Brain microvascular endothelial cell (primary cell): ENCODE measurements at regions not wholly inside any gene's neighbourhood (a gene's known extent, or its start where the extent isn't known, plus 50 kb on each side); places are given as distances from the start of the nearest gene placed in this dataset.

Experiments used
- DNase-seq: peaks from one replicate; pipeline ENCODE4 v3.0.0-alpha.2; 2020
- H3K27ac ChIP-seq: fragments of 250-450 bp; sonication (Bioruptor Pico); 2 replicates; pipeline ENCODE4 v1.5.1; 2020; ENCODE audit warnings: mild to moderate bottlenecking, moderate library complexity
- H3K27me3 ChIP-seq: fragments of 250-450 bp; sonication (Bioruptor Pico); replicated peaks from 2 replicates; pipeline ENCODE4 v1.5.1; 2020; ENCODE audit warnings: mild to moderate bottlenecking
- H3K36me3 ChIP-seq: fragments of 250-450 bp; sonication (Bioruptor Pico); replicated peaks from 2 replicates; pipeline ENCODE4 v1.5.1; 2020; ENCODE audit warnings: mild to moderate bottlenecking
- H3K4me3 ChIP-seq: 2 replicates; pipeline ENCODE4 v1.5.1; 2011; ENCODE audit warnings: low read depth, mild to moderate bottlenecking, control low read depth, low read length, moderate library complexity
- in situ Hi-C: cut with HindIII; loops from 2 replicates; pipeline ENCODE4 v1.10.0; 2017; ENCODE audit warnings: low sequenced_read_pairs, low pct_ligation_motif_present
- TF ChIP-seq, protein P1 (sequence below): IDR thresholded peaks from 2 replicates; pipeline ENCODE4 v1.5.1; 2011; ENCODE audit warnings: low read depth, mild to moderate bottlenecking, moderate library complexity, low read length, control low read depth, inconsistent platforms; ENCODE audit errors: missing control alignments

DNA sequence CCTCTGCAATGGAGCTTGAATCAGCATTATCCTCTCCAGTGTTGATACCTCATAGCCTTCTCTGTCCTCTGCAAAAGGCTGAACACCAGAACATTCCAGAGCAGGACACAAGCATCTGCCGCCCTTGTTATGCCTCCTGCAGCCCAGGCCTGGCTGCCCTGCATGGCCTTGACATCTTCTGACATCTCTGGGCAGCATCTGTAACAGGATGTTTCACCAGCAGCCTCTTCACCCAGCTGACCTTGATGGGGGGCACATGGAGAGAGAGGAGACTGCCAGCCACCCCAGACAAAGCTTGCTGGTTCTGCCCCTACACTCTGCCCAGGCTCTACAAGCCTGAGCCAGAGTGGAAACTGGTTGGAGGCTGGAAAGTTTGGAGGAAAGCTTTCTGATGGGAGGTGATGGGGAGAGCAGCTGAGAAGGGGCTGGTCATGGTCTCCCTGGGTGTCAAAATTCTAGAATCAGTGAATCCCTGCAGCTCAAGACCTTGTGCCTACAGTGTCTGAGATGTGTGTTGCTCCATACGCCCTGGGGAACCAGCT is 145.1 kb downstream of the MRPL14 start:
- Histone ChIP-seq H3K27ac (no peak overlapping the region), H3K36me3 (no peaks in the 10 kb centered on the region)

DNA sequence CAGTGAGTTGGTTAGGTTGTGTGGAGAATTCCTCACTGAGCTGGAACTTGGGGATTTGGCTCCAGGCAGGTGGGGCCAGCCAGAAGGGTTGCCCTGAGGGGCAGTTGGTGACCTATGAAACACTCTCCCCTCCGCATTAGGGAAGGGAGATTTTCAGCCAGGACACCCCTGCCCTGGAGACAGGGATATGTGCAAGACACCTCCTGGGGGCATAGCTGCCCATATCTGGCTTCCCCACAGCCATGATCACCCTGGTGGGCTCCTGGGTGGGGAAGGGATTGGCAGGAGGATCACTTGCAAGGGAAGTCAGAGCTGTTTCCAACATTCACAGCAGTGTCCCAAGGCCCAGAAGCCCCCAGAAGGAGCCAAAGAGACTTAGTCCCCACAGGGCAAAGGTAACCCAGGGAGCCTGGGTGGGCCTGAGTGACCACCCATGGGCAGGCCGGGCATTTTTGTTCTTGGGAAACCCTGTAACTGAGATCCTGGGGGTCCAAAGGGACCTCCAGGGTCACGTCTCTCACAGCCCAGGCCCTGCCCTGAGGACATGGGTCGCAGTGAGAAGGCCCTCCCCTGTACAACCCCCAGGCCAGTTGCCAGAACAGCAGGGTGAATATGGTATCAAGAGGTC is 145.8 kb downstream of the MRPL14 start:
- in situ Hi-C loops: no loop called here
- DNase-seq: no peak
- H3K27me3 ChIP-seq: no peaks in the 10 kb centered on the region
- H3K36me3 ChIP-seq: no peaks in the 10 kb centered on the region
- no peak overlapping the region for H3K4me3 ChIP-seq
- TF ChIP-seq, protein P1, sequence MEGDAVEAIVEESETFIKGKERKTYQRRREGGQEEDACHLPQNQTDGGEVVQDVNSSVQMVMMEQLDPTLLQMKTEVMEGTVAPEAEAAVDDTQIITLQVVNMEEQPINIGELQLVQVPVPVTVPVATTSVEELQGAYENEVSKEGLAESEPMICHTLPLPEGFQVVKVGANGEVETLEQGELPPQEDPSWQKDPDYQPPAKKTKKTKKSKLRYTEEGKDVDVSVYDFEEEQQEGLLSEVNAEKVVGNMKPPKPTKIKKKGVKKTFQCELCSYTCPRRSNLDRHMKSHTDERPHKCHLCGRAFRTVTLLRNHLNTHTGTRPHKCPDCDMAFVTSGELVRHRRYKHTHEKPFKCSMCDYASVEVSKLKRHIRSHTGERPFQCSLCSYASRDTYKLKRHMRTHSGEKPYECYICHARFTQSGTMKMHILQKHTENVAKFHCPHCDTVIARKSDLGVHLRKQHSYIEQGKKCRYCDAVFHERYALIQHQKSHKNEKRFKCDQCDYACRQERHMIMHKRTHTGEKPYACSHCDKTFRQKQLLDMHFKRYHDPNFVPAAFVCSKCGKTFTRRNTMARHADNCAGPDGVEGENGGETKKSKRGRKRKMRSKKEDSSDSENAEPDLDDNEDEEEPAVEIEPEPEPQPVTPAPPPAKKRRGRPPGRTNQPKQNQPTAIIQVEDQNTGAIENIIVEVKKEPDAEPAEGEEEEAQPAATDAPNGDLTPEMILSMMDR: no peak
- H3K27ac ChIP-seq: no peak overlapping the region

More for the DNA sequence above, 145.1 kb downstream of the MRPL14 start:
- in situ Hi-C loops: no loop called here
- H3K4me3 ChIP-seq: no peak overlapping the region
- TF ChIP-seq, protein P1: no peak
- no peaks in the 10 kb centered on the region for H3K27me3 ChIP-seq
- no peak for DNase-seq

DNA sequence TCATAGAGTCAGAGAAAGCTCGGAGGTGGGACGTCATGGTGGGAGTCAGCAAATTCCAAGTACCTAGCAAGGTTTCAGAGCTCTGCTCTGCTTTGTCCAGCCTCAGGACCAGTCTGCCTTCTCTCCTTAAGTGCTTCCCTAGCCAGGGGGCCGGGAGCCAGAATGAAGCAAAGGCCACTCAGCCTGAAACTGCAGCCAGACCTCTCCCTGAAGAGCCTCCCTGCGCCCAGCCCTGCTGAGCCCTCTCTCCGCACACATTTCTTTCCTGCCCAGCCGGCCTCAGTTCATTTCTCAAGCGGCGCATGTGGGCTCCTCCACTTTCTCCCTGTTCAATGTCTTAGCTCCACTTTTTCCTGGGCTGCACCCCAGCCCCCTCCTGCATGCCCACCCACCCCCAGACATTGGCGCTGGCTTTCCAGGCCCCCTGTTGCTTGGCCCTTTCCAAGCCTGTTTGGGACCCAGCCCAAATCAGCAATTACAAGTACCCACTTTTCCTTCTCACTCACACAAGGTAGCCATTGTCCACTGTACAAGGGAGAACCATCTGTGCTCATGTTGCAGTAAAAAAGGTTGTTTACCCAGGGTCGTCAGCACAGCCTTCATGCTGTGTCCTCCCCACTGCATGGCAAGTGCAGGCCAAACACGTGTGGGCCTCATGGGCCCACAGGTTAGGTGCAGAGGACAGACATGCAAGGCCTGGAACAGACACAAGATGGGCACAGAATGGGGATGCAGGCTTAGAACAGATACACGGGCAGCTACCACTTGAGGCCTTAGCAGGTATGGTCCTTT is 147.1 kb downstream of the MRPL14 start:
- DNase-seq: no peak
- H3K4me3 ChIP-seq: no peak overlapping the region
- TF ChIP-seq, protein P1: no peak
- in situ Hi-C loops: no loop called here
- no peaks in the 10 kb centered on the region for H3K36me3 ChIP-seq
- H3K27me3 ChIP-seq: no peaks in the 10 kb centered on the region
- no peak overlapping the region for H3K27ac ChIP-seq

DNA sequence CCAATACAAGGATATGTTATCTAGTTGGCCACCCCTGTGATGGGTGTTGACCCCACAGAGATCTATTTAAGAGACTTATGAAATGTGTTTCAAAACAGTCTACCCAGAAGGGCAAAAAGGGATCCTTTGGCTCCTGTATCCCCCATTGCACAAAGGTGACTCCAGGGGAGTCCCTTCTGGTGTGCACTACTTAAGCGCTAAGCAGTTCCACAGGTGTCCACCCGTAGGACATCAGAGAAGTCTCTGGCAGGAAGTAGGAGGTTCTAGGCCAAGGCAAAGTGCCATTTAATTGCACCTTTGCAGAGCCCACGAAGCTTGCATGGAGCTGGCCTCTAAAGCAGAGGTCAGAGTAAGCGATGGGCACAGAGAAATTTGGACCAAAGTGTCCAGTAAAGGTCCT is 147.7 kb downstream of the MRPL14 start:
- in situ Hi-C loops: no loop called here
- Histone ChIP-seq H3K27me3 (no peaks in the 10 kb centered on the region), H3K4me3 (no peak overlapping the region), H3K27ac (no peak overlapping the region), H3K36me3 (no peaks in the 10 kb centered on the region)
- no peak for DNase-seq
- TF ChIP-seq, protein P1: no peak

DNA sequence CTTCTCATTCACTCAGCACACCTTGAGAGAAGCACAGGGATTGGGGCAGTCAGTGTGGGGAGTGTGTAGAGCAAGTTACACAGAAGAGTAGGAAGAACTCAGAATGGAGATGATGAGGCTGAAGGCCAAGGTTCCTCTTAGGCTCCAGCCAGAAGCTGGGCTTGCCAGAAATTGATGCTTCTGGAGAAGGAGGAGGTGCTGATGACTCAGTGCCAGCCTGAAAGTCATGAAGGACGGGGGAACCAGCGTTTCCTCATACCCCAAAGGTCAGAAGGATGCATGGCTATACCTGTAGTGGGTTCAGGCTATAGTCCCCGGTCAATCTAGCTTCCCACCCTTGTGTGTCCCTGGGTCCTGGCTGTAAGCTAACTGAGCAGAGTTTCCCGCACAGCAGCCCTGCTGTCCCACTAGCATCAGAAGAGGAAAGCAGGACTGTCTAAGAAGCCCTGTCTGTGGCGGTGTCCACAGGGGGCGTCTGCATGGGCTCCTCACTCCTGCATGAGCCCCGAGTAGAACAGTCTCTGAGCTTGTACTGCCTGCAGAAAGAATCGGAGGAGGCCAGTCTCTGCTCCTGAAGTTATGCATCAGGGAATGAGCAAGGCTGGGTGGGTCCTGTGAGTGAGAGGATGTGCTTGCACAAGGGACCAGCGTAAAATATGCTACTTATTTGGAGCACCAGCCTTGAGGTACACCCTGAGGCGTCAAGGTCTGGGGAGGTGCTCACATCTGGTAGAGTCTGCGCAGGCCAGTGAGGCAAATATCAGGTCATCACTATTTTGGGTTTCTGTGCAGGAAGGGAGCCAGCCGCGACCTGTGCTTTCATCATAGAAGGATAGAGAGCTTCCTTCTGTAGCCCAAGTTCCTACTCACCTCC is 148.5 kb downstream of the MRPL14 start:
- no peak for DNase-seq
- Histone ChIP-seq H3K27me3 (no peaks in the 10 kb centered on the region), H3K4me3 (no peak overlapping the region), H3K36me3 (no peaks in the 10 kb centered on the region), H3K27ac (no peak overlapping the region)
- TF ChIP-seq, protein P1: no peak
- in situ Hi-C loops: no loop called here
